ENCODE measurements at regions not wholly inside any gene's neighbourhood (a gene's known extent, or its start where the extent isn't known, plus 50 kb on each side); places are given as distances from the start of the nearest gene placed in this dataset.

- no peaks in the 10 kb centered on the region for H3K9me3 Mint-ChIP-seq (ENCODE audit: insufficient read depth)
- H3K4me2 ChIP-seq (replicated peaks; ENCODE audit: low read depth, low read length, poor library complexity, severe bottlenecking), result no peak overlapping the region
- H3K27ac Mint-ChIP-seq, result no peak overlapping the region
- H3K9ac ChIP-seq (ENCODE audit: low read length), result no peak overlapping the region
- no peak for TF ChIP-seq EZH2 (IDR thresholded peaks at IDR 0.05; ENCODE audit: borderline replicate concordance, insufficient read depth, low read depth, low read length, poor library complexity, severe bottlenecking)
- TF ChIP-seq, protein P1, sequence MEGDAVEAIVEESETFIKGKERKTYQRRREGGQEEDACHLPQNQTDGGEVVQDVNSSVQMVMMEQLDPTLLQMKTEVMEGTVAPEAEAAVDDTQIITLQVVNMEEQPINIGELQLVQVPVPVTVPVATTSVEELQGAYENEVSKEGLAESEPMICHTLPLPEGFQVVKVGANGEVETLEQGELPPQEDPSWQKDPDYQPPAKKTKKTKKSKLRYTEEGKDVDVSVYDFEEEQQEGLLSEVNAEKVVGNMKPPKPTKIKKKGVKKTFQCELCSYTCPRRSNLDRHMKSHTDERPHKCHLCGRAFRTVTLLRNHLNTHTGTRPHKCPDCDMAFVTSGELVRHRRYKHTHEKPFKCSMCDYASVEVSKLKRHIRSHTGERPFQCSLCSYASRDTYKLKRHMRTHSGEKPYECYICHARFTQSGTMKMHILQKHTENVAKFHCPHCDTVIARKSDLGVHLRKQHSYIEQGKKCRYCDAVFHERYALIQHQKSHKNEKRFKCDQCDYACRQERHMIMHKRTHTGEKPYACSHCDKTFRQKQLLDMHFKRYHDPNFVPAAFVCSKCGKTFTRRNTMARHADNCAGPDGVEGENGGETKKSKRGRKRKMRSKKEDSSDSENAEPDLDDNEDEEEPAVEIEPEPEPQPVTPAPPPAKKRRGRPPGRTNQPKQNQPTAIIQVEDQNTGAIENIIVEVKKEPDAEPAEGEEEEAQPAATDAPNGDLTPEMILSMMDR (IDR thresholded peaks at IDR 0.05), result no peak
- ChIA-PET POLR2A (no interaction called here), CTCF (no interaction called here)
- peaks cover 8% of the 10 kb centered on the region for H3K27me3 Mint-ChIP-seq
- H3K4me1 ChIP-seq (ENCODE audit: control insufficient read depth in 2 of 2, insufficient read depth in 2 of 2, low read length in 2 of 2), result no peaks in the 10 kb centered on the region
- H3K4me1 Mint-ChIP-seq, result no peaks in the 10 kb centered on the region
- H2AFZ ChIP-seq (ENCODE audit: insufficient read depth, low read depth, low read length, poor library complexity, severe bottlenecking), result no peak overlapping the region
- no peak overlapping the region for H3K27ac ChIP-seq (ENCODE audit: low read length in 2 of 2)
- no peak overlapping the region for H3K4me3 ChIP-seq (ENCODE audit: control extremely low read depth in 1 of 5, extremely low read depth in 1 of 5, insufficient read depth in 1 of 5, low read depth in 2 of 5, low read length in 4 of 5)
- DNase-seq, result no peak
- no peaks in the 10 kb centered on the region for H3K27me3 ChIP-seq (replicated peaks in 1 of 4; ENCODE audit: control extremely low read depth in 1 of 4, control insufficient read depth in 3 of 4, insufficient read depth in 4 of 4, low read length in 3 of 4)
- no peak overlapping the region for H3K4me3 Mint-ChIP-seq
- no peaks in the 10 kb centered on the region for H3K79me2 ChIP-seq (ENCODE audit: control insufficient read depth, insufficient read depth, low read length)
- H3K9me3 ChIP-seq (ENCODE audit: control extremely low read depth in 1 of 3, control insufficient read depth in 2 of 3, insufficient read depth in 1 of 3, low read length in 2 of 3), result peaks cover 0 to 4% (median 0%) of the 10 kb centered on the region in 3 donors
- H4K20me1 ChIP-seq (ENCODE audit: control insufficient read depth, insufficient read depth, low read length, poor library complexity, severe bottlenecking), result no peaks in the 10 kb centered on the region
- intact Hi-C loops (cut with micrococcal nuclease), result no loop called here
- H3K36me3 ChIP-seq (replicated peaks in 1 of 2; ENCODE audit: control extremely low read depth in 1 of 2, control insufficient read depth in 1 of 2, extremely low read depth in 1 of 2, insufficient read depth in 2 of 2, low read length in 1 of 2), result no peaks in the 10 kb centered on the region
- no peak for ATAC-seq (ENCODE audit: low read depth)
- WGBS (ENCODE audit: insufficient coverage), result 20% methylated on average over 2 of the region's 4 CpGs
Observed at GRCh38 chr10:4477664-4478063, 348.3 kb upstream of the AKR1E2 start.

DNA sequence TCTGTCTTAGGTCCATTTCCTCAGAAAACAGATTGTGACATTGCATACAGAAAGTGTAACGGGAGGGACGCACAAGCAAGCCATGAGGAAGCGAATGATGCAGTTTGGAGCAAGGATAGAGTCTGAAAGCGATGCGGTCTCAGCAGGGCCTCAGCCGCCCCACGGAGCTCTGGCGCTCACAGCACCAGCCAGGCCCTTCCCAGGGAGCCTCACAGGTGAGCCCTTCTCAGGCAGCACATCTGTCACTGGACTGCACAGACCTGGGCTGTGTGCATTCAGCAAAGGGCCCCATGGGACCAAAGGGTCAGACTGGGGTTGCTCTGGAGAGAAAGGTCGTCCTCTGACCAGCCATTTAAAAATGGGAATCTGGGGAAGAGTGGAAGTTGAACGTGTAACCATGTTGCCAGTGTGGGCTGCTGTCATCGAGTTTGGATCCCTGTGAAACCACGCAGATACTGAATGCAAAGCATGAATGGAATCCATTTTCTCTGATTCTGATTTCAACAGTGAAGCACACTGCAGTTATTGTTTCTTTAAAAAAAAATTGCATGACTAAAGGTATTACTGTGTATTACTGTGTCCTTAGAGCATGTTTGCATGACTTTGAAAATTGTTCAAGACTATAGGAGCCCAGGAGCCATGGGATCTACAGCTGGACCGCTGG is 350.0 kb upstream of the AKR1E2 start:
- H3K27ac Mint-ChIP-seq, result no peak overlapping the region
- Histone ChIP-seq H3K27me3 (replicated peaks in 1 of 4; ENCODE audit: control extremely low read depth in 1 of 4, control insufficient read depth in 3 of 4, insufficient read depth in 4 of 4, low read length in 3 of 4) (no peaks in the 10 kb centered on the region), H3K27ac (ENCODE audit: low read length in 2 of 2) (no peak overlapping the region), H4K20me1 (ENCODE audit: control insufficient read depth, insufficient read depth, low read length, poor library complexity, severe bottlenecking) (no peaks in the 10 kb centered on the region), H3K4me1 (ENCODE audit: control insufficient read depth in 2 of 2, insufficient read depth in 2 of 2, low read length in 2 of 2) (no peaks in the 10 kb centered on the region), H2AFZ (ENCODE audit: insufficient read depth, low read depth, low read length, poor library complexity, severe bottlenecking) (no peak overlapping the region), H3K4me3 (ENCODE audit: control extremely low read depth in 1 of 5, extremely low read depth in 1 of 5, insufficient read depth in 1 of 5, low read depth in 2 of 5, low read length in 4 of 5) (no peak overlapping the region), H3K9ac (ENCODE audit: low read length) (no peak overlapping the region), H3K36me3 (replicated peaks in 1 of 2; ENCODE audit: control extremely low read depth in 1 of 2, control insufficient read depth in 1 of 2, extremely low read depth in 1 of 2, insufficient read depth in 2 of 2, low read length in 1 of 2) (no peaks in the 10 kb centered on the region), H3K79me2 (ENCODE audit: control insufficient read depth, insufficient read depth, low read length) (no peaks in the 10 kb centered on the region), H3K4me2 (replicated peaks; ENCODE audit: low read depth, low read length, poor library complexity, severe bottlenecking) (no peak overlapping the region), H3K9me3 (ENCODE audit: control extremely low read depth in 1 of 3, control insufficient read depth in 2 of 3, insufficient read depth in 1 of 3, low read length in 2 of 3) (peaks cover 0 to 4% (median 0%) of the 10 kb centered on the region in 3 donors)
- intact Hi-C loops (cut with micrococcal nuclease), result no loop called here
- ChIA-PET POLR2A (no interaction called here), CTCF (no interaction called here)
- H3K9me3 Mint-ChIP-seq (ENCODE audit: insufficient read depth), result no peaks in the 10 kb centered on the region
- no peak for DNase-seq
- H3K27me3 Mint-ChIP-seq, result peaks cover 8% of the 10 kb centered on the region
- no peak for ATAC-seq (ENCODE audit: low read depth)
- no peak overlapping the region for H3K4me3 Mint-ChIP-seq
- TF ChIP-seq, protein P1 (IDR thresholded peaks at IDR 0.05), result no peak
- TF ChIP-seq EZH2 (IDR thresholded peaks at IDR 0.05; ENCODE audit: borderline replicate concordance, insufficient read depth, low read depth, low read length, poor library complexity, severe bottlenecking), result no peak
- no peaks in the 10 kb centered on the region for H3K4me1 Mint-ChIP-seq
- 95% methylated on average over 13 of the region's 13 CpGs for WGBS (ENCODE audit: insufficient coverage)

Measured in B cell (primary cell).